ENCODE measurements at regions not wholly inside any gene's neighbourhood (a gene's known extent, or its start where the extent isn't known, plus 50 kb on each side); places are given as distances from the start of the nearest gene placed in this dataset.

DNA sequence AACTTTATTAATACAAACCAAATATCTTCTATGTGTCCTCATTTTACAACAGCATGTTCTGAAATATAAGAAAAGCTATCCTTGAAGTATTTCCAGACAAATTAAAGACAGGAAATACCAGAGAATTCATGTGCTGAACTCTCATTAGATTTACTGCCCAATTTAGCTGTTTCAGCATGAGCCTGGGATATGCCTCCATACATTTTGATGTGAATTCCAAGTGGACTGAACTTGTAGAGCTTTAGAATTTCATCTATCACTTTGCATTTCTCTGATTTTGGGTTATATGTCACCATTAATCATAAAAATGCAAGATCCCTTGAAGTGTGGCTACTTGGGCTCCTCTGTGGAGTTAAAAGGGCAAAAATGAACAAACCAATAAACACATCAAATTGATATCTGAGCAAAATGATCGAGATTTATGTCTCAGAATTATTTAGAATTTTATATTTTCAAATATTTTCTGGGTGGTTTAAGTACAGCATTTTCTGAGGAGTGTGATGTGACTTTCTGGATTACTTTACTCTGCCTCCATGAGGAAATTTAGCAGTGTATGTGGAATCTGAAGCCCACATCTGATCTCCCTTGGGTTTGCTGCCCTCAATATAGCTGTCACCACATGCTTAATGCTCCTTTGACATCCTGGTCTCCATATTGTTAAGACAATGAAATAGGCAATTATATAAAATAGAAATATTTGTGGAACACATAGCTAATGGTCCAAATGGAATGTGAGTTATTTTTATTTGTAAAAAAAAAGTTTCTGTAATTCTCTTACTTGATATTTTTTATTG, 206.6 kb upstream of the RBMS1 start:
- Histone ChIP-seq H3K27ac (ENCODE audit: low read depth in 1 of 2, low read length in 2 of 2) (no peak overlapping the region), H3K9ac (ENCODE audit: insufficient read depth, low read length, poor library complexity, severe bottlenecking) (no peak overlapping the region), H3K36me3 (replicated peaks in 1 of 2; ENCODE audit: control insufficient read depth in 1 of 2, insufficient read depth in 2 of 2, low read length in 2 of 2) (no peaks in the 10 kb centered on the region), H3K27me3 (ENCODE audit: control insufficient read depth in 2 of 2, insufficient read depth in 2 of 2, low read length in 2 of 2) (no peaks in the 10 kb centered on the region), H3K4me3 (replicated peaks in 1 of 3; ENCODE audit: low read depth in 2 of 3, low read length in 3 of 3) (no peak overlapping the region), H4K20me1 (ENCODE audit: insufficient read depth, low read length) (no peaks in the 10 kb centered on the region), H2AFZ (ENCODE audit: insufficient read depth, low read depth, low read length, poor library complexity, severe bottlenecking) (no peak overlapping the region), H3K9me3 (replicated peaks in 1 of 2; ENCODE audit: control insufficient read depth in 1 of 2, insufficient read depth in 1 of 2, low read length in 2 of 2) (no peaks in the 10 kb centered on the region), H3K4me1 (ENCODE audit: control insufficient read depth in 1 of 2, insufficient read depth in 2 of 2, low read length in 2 of 2) (peaks cover 19 to 23% of the 10 kb centered on the region in 2 donors), H3K4me2 (replicated peaks; ENCODE audit: extremely low read depth, low read length, poor library complexity, severe bottlenecking) (no peak overlapping the region), H3K79me2 (ENCODE audit: insufficient read depth, low read length) (no peaks in the 10 kb centered on the region)
- peaks cover 28% of the 10 kb centered on the region for H3K4me1 Mint-ChIP-seq
- peaks cover 0 to 2% (median 0%) of the 10 kb centered on the region in 3 donors for H3K27me3 Mint-ChIP-seq (ENCODE audit: low read depth in 3 of 3)
- DNase-seq, result no peak
- no peaks in the 10 kb centered on the region for H3K36me3 Mint-ChIP-seq
- peaks cover 0 to 2% (median 0%) of the 10 kb centered on the region in 7 donors for H3K9me3 Mint-ChIP-seq
- intact Hi-C loops (cut with micrococcal nuclease), result loop anchor here (5.0 to 10.0 kb wide), 3 partner anchors 45 to 208 kb away; partner anchors contain the start of gene RBMS1 (in 1 of the 2)
- TF ChIP-seq, protein P1, sequence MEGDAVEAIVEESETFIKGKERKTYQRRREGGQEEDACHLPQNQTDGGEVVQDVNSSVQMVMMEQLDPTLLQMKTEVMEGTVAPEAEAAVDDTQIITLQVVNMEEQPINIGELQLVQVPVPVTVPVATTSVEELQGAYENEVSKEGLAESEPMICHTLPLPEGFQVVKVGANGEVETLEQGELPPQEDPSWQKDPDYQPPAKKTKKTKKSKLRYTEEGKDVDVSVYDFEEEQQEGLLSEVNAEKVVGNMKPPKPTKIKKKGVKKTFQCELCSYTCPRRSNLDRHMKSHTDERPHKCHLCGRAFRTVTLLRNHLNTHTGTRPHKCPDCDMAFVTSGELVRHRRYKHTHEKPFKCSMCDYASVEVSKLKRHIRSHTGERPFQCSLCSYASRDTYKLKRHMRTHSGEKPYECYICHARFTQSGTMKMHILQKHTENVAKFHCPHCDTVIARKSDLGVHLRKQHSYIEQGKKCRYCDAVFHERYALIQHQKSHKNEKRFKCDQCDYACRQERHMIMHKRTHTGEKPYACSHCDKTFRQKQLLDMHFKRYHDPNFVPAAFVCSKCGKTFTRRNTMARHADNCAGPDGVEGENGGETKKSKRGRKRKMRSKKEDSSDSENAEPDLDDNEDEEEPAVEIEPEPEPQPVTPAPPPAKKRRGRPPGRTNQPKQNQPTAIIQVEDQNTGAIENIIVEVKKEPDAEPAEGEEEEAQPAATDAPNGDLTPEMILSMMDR (IDR thresholded peaks at IDR 0.05), result no peak
- no CpG with 5 or more reads among the region's 1 CpG for WGBS (ENCODE audit: insufficient coverage)
- no peak overlapping the region for H3K4me3 Mint-ChIP-seq
- no peak overlapping the region for H3K27ac Mint-ChIP-seq

DNA sequence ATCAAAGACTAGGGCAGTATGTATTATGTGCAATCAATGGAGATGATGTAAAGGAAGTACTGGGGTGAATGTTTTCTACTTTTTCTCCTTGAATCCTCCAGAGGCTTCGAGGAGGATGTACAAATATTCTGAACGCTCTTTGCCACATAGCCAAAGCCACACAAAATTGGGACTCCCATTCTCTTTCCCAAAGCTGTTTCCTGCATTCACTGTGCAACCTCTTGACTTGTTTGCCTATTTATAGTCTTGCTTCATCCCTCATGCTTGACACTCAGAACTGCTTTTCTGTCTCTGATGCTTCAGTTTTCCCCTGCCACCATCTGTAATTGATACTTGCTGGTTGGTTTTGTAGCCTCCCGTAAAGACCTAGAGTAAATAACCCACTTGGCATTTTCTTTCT, 208.2 kb upstream of the RBMS1 start:
- no peak overlapping the region for H3K4me2 ChIP-seq (replicated peaks; ENCODE audit: extremely low read depth, low read length, poor library complexity, severe bottlenecking)
- WGBS (ENCODE audit: insufficient coverage), result 20% methylated on average over 1 of the region's 3 CpGs
- DNase-seq, result no peak
- H3K9me3 Mint-ChIP-seq, result peaks cover 0 to 3% (median 0%) of the 10 kb centered on the region in 7 donors
- H3K36me3 Mint-ChIP-seq, result no peaks in the 10 kb centered on the region
- no peak overlapping the region for H3K27ac Mint-ChIP-seq
- peaks cover 0 to 2% (median 0%) of the 10 kb centered on the region in 3 donors for H3K27me3 Mint-ChIP-seq (ENCODE audit: low read depth in 3 of 3)
- H3K27me3 ChIP-seq (ENCODE audit: control insufficient read depth in 2 of 2, insufficient read depth in 2 of 2, low read length in 2 of 2), result no peaks in the 10 kb centered on the region
- no peak overlapping the region for H2AFZ ChIP-seq (ENCODE audit: insufficient read depth, low read depth, low read length, poor library complexity, severe bottlenecking)
- H3K9me3 ChIP-seq (replicated peaks in 1 of 2; ENCODE audit: control insufficient read depth in 1 of 2, insufficient read depth in 1 of 2, low read length in 2 of 2), result no peaks in the 10 kb centered on the region
- no peak overlapping the region for H3K9ac ChIP-seq (ENCODE audit: insufficient read depth, low read length, poor library complexity, severe bottlenecking)
- H3K4me1 Mint-ChIP-seq, result peaks cover 33% of the 10 kb centered on the region
- H3K4me3 Mint-ChIP-seq, result no peak overlapping the region
- no peak overlapping the region for H3K27ac ChIP-seq (ENCODE audit: low read depth in 1 of 2, low read length in 2 of 2)
- intact Hi-C loops (cut with micrococcal nuclease), result loop anchor here (5.0 to 10.0 kb wide), 3 partner anchors 47 to 210 kb away; partner anchors contain the start of gene RBMS1 (in 1 of the 2)
- no peaks in the 10 kb centered on the region for H3K36me3 ChIP-seq (replicated peaks in 1 of 2; ENCODE audit: control insufficient read depth in 1 of 2, insufficient read depth in 2 of 2, low read length in 2 of 2)
- no peak overlapping the region for H3K4me3 ChIP-seq (replicated peaks in 1 of 3; ENCODE audit: low read depth in 2 of 3, low read length in 3 of 3)
- H4K20me1 ChIP-seq (ENCODE audit: insufficient read depth, low read length), result no peaks in the 10 kb centered on the region
- H3K4me1 ChIP-seq (ENCODE audit: control insufficient read depth in 1 of 2, insufficient read depth in 2 of 2, low read length in 2 of 2), result peaks cover 22 to 27% of the 10 kb centered on the region in 2 donors
- no peaks in the 10 kb centered on the region for H3K79me2 ChIP-seq (ENCODE audit: insufficient read depth, low read length)
- TF ChIP-seq, protein P1 (IDR thresholded peaks at IDR 0.05), result no peak

All from CD14-positive monocyte (primary cell).